Activated CD4-positive, alpha-beta T cell treated with anti-CD3 and anti-CD28 coated beads, Interleukin-2, Interleukin-4, amounts not matched to agents 100 ng/mL and 50 ng/mL, durations not matched to agents 16 hours and 8 hours (primary cell): ENCODE measurements at regions not wholly inside any gene's neighbourhood (a gene's known extent, or its start where the extent isn't known, plus 50 kb on each side); places are given as distances from the start of the nearest gene placed in this dataset.

ENCODE experiments used
- DNase-seq: peaks from one replicate; pipeline ENCODE4 v3.0.0-alpha.2; 2020; ENCODE audit warnings: low spot score

- no peak for DNase-seq
Observed at GRCh38 chr12:92357584-92358261, 212.1 kb upstream of the BTG1 start.

GRCh38 chr12:92356425-92356824 lies 210.8 kb upstream of the BTG1 start:
- no peak for DNase-seq

GRCh38 chr12:92349635-92350034 lies 204.0 kb upstream of the BTG1 start:
- DNase-seq: no peak

GRCh38 chr12:92342574-92342973 lies 196.9 kb upstream of the BTG1 start:
- DNase-seq: no peak

GRCh38 chr12:92341065-92341668 lies 195.5 kb upstream of the BTG1 start:
- DNase-seq: no peak

- no peak for DNase-seq
Observed at GRCh38 chr12:92340441-92341064, 194.9 kb upstream of the BTG1 start.

GRCh38 chr12:92340003-92340402 lies 194.4 kb upstream of the BTG1 start:
- DNase-seq: no peak

GRCh38 chr12:92339198-92339821 lies 193.7 kb upstream of the BTG1 start:
- DNase-seq: no peak

GRCh38 chr12:92338671-92339070 lies 193.0 kb upstream of the BTG1 start:
- DNase-seq: no peak

GRCh38 chr12:92338102-92338501 lies 192.5 kb upstream of the BTG1 start:
- DNase-seq: no peak

GRCh38 chr12:92337128-92337527 lies 191.5 kb upstream of the BTG1 start:
- no peak for DNase-seq

GRCh38 chr12:92336641-92337040 lies 191.0 kb upstream of the BTG1 start:
- DNase-seq: no peak

- no peak for DNase-seq
Observed at GRCh38 chr12:92335831-92336230, 190.2 kb upstream of the BTG1 start.

GRCh38 chr12:92334552-92334951 lies 188.9 kb upstream of the BTG1 start:
- DNase-seq: no peak

GRCh38 chr12:92332552-92332951 lies 186.9 kb upstream of the BTG1 start:
- no peak for DNase-seq

GRCh38 chr12:92331383-92331782 lies 185.7 kb upstream of the BTG1 start:
- no peak for DNase-seq

- no peak for DNase-seq
Observed at GRCh38 chr12:92330654-92331053, 185.0 kb upstream of the BTG1 start.

GRCh38 chr12:92326877-92327276 lies 181.2 kb upstream of the BTG1 start:
- no peak for DNase-seq

GRCh38 chr12:92324849-92325500 lies 179.3 kb upstream of the BTG1 start:
- DNase-seq: no peak

- no peak for DNase-seq
Observed at GRCh38 chr12:92312463-92312964, 166.9 kb upstream of the BTG1 start.

- no peak for DNase-seq
Observed at GRCh38 chr12:92304371-92305055, 158.9 kb upstream of the BTG1 start.
